Ishikawa (cell line): ENCODE measurements at regions not wholly inside any gene's neighbourhood (a gene's known extent, or its start where the extent isn't known, plus 50 kb on each side); places are given as distances from the start of the nearest gene placed in this dataset.

ENCODE experiments used
- CEBPB ChIP-seq: IDR thresholded peaks from 2 replicates; pipeline ENCODE4 v1.6.1; 2012
- CREB1 ChIP-seq: IDR thresholded peaks from 2 replicates; pipeline ENCODE4 v1.6.1; 2012; ENCODE audit warnings: low read depth
- EGR1 ChIP-seq: IDR thresholded peaks from 2 replicates; pipeline ENCODE4 v1.6.1; 2012
- EP300 ChIP-seq: IDR thresholded peaks from 2 replicates; pipeline ENCODE4 v1.6.1; 2012; ENCODE audit warnings: borderline replicate concordance
- MAX ChIP-seq: IDR thresholded peaks from 2 replicates; pipeline ENCODE4 v1.6.1; 2012
- NFIC ChIP-seq: IDR thresholded peaks from 2 replicates; pipeline ENCODE4 v1.6.1; 2012
- RAD21 ChIP-seq: IDR thresholded peaks from 2 replicates; pipeline ENCODE4 v1.6.1; 2012; ENCODE audit warnings: low read depth
- REST ChIP-seq: IDR thresholded peaks from 2 replicates; pipeline ENCODE4 v1.6.1; 2012; ENCODE audit warnings: low read depth, mild to moderate bottlenecking
- TAF1 ChIP-seq: IDR thresholded peaks from 2 replicates; pipeline ENCODE4 v1.6.1; 2012; ENCODE audit warnings: low read depth, mild to moderate bottlenecking
- TCF12 ChIP-seq: IDR thresholded peaks from 2 replicates; pipeline ENCODE4 v1.6.1; 2012; ENCODE audit warnings: low read depth
- TEAD4 ChIP-seq: IDR thresholded peaks from 2 replicates; pipeline ENCODE4 v1.6.1; 2012
- USF1 ChIP-seq: IDR thresholded peaks from 2 replicates; pipeline ENCODE4 v1.6.1; 2012
- YY1 ChIP-seq: IDR thresholded peaks from 2 replicates; pipeline ENCODE4 v1.6.1; 2012; ENCODE audit warnings: low read depth
- ZBTB7A ChIP-seq: IDR thresholded peaks from 2 replicates; pipeline ENCODE4 v1.6.1; 2012; ENCODE audit warnings: low read depth

GRCh38 chr9:30178610-30179009 is 2205.8 kb upstream of the ACO1 start:
- TF ChIP-seq EP300 (no peak), CEBPB (no peak), REST (no peak), USF1 (no peak), TAF1 (no peak), YY1 (no peak), TCF12 (no peak), EGR1 (no peak), MAX (no peak), RAD21 (no peak), CREB1 (no peak), ZBTB7A (no peak), NFIC (no peak), TEAD4 (no peak)
